HG02678 (cell line): ENCODE measurements at regions not wholly inside any gene's neighbourhood (a gene's known extent, or its start where the extent isn't known, plus 50 kb on each side); places are given as distances from the start of the nearest gene placed in this dataset.
"Not testable (repeated sequence)": the region's sequence is repeated elsewhere in the genome, so short reads cannot be mapped to it uniquely, and the experiment has no call there.

Experiments used
- ATAC-seq: cut with Tn5 transposase; IDR thresholded peaks from one replicate; pipeline ENCODE4 v1.9.1; 2021; ENCODE audit warnings: mild to moderate bottlenecking, moderate library complexity; ENCODE audit not compliant: unreplicated experiment

DNA sequence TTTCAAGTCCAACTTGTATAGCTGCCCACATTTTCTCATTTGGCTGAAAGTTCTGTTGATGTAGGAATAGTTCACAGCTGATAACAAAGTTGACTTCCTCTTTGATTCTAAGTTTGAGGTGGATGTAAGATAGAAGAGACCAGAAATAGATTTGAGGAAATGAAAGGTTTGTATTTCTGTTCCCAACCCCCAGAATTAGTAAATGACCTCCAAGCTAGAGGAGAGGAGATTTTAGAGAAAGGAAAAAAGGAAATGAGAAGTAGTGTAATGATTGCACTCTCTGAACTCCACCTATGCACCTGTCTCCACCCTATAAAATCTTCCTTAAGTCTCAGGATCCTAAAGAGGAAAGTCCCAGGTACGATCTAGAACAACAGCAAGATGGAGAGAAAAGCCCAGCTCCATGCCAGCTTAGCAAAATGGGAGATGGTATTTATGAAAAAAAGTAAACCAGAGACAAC, 130.4 kb upstream of the POC5 start:
- ATAC-seq, result peak; percentile 85

DNA sequence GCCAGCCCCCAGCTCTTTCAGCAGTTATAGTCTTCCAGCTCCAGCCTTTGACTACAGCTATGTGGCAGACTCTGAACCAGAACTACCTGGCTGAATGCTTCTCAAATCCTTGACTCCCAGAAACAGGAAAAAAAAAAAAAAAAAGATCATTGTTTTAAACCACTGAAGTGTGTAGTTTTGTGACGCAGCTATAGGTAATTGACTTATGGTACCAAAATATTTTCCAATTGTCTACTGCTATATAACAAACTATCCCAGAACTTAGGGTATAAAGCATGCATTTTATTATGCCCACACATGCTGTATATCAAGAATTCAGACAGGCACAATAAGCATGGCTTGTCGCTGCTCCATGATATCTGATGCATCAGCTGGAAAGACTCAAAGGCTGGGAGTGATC, 127.1 kb upstream of the POC5 start:
- ATAC-seq, result no peak

DNA sequence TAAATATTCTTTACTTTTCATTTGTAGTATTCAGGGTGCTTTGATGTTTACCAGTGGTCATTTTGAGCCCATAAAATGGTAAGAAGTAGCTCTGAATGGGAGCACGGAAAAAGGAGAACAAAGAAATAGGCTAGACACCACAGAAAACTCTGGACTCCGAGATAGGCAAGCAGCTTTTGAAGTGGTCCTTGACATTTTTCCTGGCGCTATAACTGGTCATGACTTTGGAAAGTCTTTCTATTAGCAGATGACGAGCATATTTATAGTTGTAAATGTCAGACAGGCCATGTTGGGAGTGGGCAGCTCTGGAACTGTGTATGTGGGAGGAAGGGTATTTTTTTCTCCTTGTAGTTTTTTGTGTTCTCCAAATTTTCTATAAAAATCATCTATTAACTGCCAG, 126.1 kb upstream of the POC5 start:
- no peak for ATAC-seq

DNA sequence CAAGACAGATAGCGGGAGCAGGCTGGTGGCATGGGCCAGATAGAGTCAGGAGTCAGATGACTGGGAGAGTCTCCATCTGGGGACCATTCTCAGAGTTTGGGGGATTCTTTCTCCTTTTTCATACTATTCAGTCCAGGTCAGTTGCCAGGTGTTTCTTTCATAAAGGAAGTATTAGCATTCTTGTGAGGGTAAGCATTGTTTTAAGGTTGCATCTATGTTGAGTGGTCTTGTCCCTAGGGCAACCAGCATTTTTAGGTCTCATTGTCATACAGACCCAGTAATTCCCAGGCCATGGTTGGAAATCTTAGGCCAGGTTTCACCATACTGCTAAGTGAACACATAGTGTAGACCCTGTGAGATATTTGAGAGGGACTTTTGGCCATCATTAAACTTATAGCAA, 122.3 kb upstream of the POC5 start:
- peak; percentile 55 for ATAC-seq

DNA sequence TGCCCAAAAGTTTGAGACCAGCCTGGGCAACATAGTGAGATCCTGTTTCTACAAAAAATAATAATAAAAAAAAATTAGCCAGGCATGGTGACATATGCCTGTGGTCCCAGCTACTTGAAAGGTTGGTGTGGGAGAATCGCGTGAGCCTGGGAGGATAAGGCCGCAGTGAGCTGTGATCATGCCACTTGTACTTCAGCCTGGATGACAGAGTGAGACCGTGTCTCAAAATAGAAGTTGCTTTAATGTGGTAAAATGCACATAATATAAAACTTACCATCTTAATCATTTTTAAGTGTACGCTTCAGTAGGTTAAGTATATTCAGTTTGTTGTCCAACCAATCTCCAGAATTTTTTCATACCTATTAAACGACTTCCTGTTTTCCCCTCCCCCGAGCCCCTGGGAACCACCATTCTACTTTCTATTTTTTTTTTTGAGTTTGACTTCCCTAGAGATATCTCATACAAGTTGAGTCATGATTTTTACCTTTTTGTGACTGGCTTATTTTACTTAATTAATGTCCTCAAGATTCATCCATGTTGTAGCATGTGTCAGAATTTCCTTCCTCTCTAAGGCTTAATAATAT, 120.1 kb upstream of the POC5 start:
- no peak for ATAC-seq

DNA sequence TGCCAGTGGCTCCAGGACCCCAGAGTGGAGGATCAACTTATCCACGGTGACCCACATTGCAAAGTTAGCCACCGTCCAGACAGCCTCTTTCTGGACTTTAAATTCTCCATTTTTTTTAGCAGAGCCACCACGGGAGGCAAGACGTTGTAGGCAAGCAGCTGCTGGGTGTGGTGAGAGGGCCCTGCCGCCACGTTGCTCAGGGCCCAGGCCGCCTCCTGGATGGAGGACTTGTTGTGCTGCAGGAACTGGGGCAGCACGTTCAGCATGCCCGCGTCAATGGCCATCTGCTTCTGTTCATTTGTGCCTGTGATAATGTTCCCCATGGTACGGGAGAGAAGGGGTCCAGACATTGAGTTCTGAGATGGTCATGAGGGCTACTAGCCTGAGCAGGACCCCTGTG, 114.3 kb upstream of the POC5 start:
- no peak for ATAC-seq

DNA sequence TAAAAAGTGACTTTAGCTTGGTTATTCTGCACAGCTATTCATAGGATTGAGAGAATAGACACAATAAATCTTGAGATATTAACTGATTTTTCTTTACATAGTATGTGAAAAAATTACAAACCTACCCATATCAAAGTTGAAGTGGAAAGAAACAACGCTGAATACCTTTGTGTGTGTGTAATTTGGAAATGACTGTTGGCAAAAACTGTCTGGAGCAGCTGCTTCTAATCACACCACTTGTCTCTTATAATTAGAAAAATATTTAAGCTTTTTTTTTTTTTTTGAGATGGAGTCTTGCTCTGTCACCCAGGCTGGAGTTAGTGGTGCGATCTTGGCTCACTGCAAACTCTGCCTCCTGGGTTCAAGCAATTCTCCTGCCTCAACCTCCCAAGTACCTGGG, 110.8 kb upstream of the POC5 start:
- no peak for ATAC-seq

DNA sequence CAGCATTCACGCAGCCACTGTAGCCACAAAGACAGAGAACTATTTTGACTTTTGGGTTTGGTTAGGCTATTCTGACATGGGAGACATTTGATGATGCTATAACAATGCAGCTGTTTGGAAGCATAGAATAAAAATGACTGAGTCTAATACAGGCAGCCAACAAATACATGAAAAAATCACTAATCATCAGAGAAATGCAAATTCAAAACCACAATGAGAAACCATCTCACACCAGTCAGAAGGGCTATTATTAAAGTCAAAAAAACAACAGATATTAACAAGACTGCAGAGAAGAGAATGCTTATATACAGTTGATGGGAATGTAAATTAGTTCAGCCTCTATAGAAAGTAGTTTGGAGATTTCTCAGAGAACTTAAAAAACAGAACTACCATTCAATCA, 107.1 kb upstream of the POC5 start:
- no peak for ATAC-seq

DNA sequence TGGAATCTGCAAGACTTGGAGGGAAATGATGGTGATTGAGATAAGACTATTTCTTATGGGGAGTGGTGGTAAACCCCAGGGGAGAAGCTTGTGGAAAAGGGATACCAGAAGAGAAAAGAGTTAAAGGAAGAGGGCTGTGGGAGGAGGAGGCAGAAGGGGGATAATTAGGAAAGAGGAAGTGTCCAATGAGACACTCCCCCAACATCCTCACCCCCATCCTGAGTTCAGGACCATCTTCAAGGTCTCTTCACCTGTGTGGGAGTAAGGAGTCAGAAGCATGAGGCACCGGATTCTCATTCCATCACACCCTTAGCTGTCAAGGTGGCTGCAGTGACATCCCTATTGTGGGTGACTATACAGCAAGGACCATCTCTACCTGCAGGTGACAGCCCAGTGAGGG, 106.6 kb upstream of the POC5 start:
- ATAC-seq, result no peak

DNA sequence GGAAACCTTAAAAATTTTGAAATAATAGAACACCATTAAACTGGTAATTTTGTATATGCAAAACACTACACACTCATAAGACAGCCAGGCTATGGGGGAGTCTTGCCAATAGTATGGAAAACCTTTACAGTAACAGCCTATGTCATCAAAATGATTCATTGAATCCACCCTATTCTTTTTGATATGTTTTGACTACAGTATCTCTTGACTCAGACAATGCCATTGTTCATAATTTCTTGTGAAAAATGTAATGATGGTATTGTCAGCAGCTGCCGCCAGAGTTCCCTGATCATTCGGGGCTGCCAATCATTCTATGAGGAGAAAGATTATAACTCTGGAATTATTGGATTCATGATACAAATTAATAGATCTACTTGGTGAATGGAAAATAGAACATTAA, 101.4 kb upstream of the POC5 start:
- ATAC-seq, result no peak

DNA sequence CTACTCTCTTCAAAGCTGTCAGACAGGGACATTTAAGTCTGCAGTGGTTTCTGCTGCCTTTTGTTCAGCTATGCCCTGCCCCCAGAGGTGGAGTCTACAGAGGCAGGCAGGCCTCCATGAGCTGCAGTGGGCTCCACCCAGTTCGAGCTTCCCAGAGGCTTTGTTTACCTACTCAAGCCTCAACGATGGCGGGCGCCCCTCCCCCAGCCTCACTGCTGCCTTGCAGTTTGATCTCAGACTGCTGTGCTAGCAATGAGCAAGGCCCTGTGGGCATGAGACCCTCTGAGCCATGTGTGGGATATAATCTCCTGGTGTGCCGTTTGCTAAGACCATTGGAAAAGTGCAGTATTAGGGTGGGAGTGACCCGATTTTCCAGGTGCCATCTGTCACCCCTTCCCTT, 82.5 kb upstream of the POC5 start:
- ATAC-seq, result not testable (repeated sequence)

DNA sequence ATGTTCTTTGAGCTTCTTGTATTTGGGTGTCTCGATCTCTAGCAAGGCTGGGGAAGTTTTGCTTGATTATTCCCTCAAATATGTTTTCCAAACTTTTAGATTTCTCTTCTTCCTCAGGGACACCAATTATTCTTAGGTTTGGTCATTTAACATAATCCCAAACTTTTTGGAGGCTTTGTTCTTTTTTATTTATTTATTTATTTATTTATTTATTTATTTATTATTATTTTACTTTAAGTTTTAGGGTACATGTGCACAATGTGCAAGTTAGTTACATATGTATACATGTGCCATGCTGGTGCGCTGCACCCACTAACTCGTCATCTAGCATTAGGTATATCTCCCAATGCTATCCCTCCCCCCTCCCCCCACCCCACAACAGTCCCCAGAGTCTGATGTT, 52.1 kb upstream of the POC5 start:
- ATAC-seq, result not testable (repeated sequence)
